Kidney (tissue), 13 donors: ENCODE measurements at regions not wholly inside any gene's neighbourhood (a gene's known extent, or its start where the extent isn't known, plus 50 kb on each side); places are given as distances from the start of the nearest gene placed in this dataset.
"Not testable (repeated sequence)": the region's sequence is repeated elsewhere in the genome, so short reads cannot be mapped to it uniquely, and the experiment has no call there.

Source experiments
- DNase-seq, 5 donors: peaks; one replicate each; pipeline ENCODE4 v3.0.0-alpha.2; 2013 to 2020
- FAIRE-seq: peaks from 2 replicates; lab custom pipeline; 2012; peaks lifted over from hg19 to GRCh38; lab: Jason Lieb, UNC
- H3K27ac ChIP-seq, 2 donors: one replicate each; pipeline ENCODE4 v1.7.0; 2013; ENCODE audit warnings: low read depth in 2 of 2, low read length in 2 of 2, inconsistent platforms in 1 of 2
- H3K27me3 ChIP-seq: one replicate; pipeline ENCODE4 v1.7.1; 2013; ENCODE audit warnings: low read length, inconsistent platforms; ENCODE audit not compliant: control insufficient read depth, insufficient read depth
- H3K36me3 ChIP-seq, 3 donors: one replicate each; pipeline versions ENCODE4 v1.7.0 to v1.7.1; 2013; ENCODE audit warnings: low read length in 3 of 3, control low read depth in 1 of 3, inconsistent platforms in 1 of 3; ENCODE audit not compliant: insufficient read depth in 3 of 3, control insufficient read depth in 2 of 3
- H3K4me1 ChIP-seq, 3 donors: one replicate each; pipeline versions ENCODE4 v1.7.0 to v1.7.1; 2013; ENCODE audit warnings: low read length in 3 of 3, inconsistent platforms in 1 of 3, low read depth in 1 of 3; ENCODE audit not compliant: control insufficient read depth in 2 of 3, insufficient read depth in 2 of 3
- H3K4me3 ChIP-seq, 3 donors: one replicate each; pipeline versions ENCODE4 v1.7.0 to v1.8.1; 2013; ENCODE audit warnings: low read length in 3 of 3, control low read depth in 1 of 3, inconsistent platforms in 1 of 3
- H3K9ac ChIP-seq, 3 donors: one replicate each; pipeline versions ENCODE4 v1.7.0 to v1.7.1; 2013; ENCODE audit warnings: low read length in 3 of 3, control low read depth in 1 of 3, inconsistent platforms in 1 of 3
- H3K9me3 ChIP-seq, 3 donors: one replicate each; pipeline versions ENCODE4 v1.7.0 to v1.7.1; 2013; ENCODE audit warnings: low read length in 3 of 3, control low read depth in 1 of 3, inconsistent platforms in 1 of 3; ENCODE audit not compliant: control insufficient read depth in 2 of 3, insufficient read depth in 1 of 3
- intact Hi-C: fragments of 100-400 bp; cut with DNase I; formaldehyde crosslinking; loops from one replicate; pipeline ENCODE4 v1.11.1; 2022
- TF ChIP-seq, protein P1 (sequence below): IDR thresholded peaks from 3 replicates; pipeline ENCODE4 v1.5.1; 2012; ENCODE audit warnings: mild to moderate bottlenecking, moderate library complexity, borderline replicate concordance; ENCODE audit not compliant: insufficient read depth; ENCODE audit errors: extremely low read depth
- donor health status: control.
- donor health status: control.
- donor health status: control.
- donor health status: control.
- donor health status: control.
- donor health status: DM: yes; HTN: yes; CAD: no.
- donor health status: Normal renal cell carcinoma (clear cell type).

DNA sequence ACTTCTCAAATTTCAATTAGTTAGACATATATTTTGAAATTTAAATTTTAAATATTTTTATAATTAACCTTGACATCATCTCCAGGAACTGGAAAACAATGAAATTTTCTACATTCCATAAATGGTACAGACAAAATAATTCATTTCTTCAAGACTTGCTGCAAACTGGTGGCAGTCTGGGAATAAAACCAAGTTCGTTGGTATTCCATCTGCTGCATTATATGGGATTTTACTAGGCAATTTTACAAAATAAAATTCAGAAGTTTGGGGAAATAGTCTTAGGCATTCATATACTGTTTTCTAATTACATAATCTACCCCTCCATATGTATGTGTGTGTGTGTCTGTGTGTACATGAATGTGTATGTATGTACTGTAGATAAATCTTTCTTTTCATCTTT lies 984.6 kb upstream of the KCND2 start:
- Histone ChIP-seq H3K9me3 (peaks cover 0 to 4% (median 0%) of the 10 kb centered on the region in 3 donors), H3K4me3 (no peak overlapping the region), H3K36me3 (no peaks in the 10 kb centered on the region), H3K27me3 (no peaks in the 10 kb centered on the region), H3K9ac (no peak overlapping the region), H3K4me1 (no peaks in the 10 kb centered on the region), H3K27ac (no peak overlapping the region)
- DNase-seq (no peak), FAIRE-seq (peak; percentile 29)
- TF ChIP-seq, protein P1, sequence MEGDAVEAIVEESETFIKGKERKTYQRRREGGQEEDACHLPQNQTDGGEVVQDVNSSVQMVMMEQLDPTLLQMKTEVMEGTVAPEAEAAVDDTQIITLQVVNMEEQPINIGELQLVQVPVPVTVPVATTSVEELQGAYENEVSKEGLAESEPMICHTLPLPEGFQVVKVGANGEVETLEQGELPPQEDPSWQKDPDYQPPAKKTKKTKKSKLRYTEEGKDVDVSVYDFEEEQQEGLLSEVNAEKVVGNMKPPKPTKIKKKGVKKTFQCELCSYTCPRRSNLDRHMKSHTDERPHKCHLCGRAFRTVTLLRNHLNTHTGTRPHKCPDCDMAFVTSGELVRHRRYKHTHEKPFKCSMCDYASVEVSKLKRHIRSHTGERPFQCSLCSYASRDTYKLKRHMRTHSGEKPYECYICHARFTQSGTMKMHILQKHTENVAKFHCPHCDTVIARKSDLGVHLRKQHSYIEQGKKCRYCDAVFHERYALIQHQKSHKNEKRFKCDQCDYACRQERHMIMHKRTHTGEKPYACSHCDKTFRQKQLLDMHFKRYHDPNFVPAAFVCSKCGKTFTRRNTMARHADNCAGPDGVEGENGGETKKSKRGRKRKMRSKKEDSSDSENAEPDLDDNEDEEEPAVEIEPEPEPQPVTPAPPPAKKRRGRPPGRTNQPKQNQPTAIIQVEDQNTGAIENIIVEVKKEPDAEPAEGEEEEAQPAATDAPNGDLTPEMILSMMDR = no peak
- intact Hi-C loops = no loop called here

DNA sequence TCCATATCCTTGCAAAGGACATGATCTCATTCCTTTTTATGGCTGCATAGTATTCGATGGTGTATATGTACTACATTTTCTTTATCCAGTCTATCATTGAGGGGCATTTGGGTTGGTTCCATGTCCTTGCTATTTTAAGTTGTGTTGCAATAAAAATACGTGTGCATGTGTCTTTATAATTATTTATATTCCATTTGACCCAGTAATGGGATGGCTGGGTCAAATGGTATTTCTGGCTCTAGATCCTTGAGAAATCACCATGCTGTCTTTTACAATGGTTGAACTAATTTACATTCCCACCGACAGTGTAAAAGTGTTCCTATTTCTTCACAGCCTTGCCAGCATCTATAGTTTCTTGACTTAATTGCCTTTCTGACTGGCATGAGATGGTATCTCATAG lies 972.6 kb upstream of the KCND2 start:
- H3K36me3 ChIP-seq, H3K9ac ChIP-seq, FAIRE-seq, H3K4me3 ChIP-seq, H3K27me3 ChIP-seq, H3K4me1 ChIP-seq, intact Hi-C loops, H3K9me3 ChIP-seq, H3K27ac ChIP-seq: not testable (repeated sequence)
- peak in 1 of 5 donors; percentile 10 for DNase-seq

DNA sequence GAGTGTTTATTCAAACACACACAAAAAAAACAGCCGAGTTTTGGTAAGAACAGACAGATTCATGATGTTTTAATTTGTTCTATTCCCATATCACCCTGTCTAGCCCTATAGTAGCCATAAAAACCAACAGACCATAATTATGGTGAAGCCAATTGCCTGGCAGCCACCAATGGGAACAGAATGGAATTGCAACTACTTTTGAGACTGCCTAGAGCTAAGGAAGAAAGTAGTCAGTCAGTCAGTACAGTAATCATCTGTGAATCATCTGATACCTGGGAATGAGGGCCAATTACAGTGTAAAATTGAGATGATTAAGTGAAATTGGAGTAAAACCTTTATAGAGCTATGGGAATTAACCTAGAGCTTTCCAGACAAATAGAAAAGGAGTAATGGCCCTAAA lies 952.7 kb upstream of the KCND2 start:
- intact Hi-C loops = no loop called here
- FAIRE-seq (no peak), DNase-seq (no peak)
- H3K9me3 ChIP-seq = no peaks in the 10 kb centered on the region
- H3K27ac ChIP-seq = no peak overlapping the region
- TF ChIP-seq, protein P1 = no peak
- no peak overlapping the region for H3K9ac ChIP-seq
- no peaks in the 10 kb centered on the region for H3K4me1 ChIP-seq
- H3K36me3 ChIP-seq = no peaks in the 10 kb centered on the region
- H3K27me3 ChIP-seq = no peaks in the 10 kb centered on the region
- H3K4me3 ChIP-seq = no peak overlapping the region

DNA sequence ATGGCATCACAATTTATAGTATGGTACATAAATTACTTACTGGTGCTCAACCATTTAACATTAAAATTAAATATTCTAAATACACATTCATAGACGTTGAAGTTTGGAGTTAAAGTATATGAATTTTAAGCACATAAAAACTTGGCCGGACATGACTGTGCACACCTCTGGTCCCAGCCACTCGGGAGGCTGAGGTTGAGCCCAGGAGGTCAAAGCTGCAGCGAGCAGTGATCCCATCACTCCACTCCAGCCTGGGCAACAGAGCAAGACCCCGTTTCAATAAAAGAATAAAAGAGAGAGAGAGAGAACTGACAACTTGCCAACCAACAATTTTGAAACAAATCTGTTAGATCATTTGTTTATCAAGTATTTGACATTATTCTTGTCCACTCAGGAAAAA lies 943.3 kb upstream of the KCND2 start:
- Histone ChIP-seq H3K4me3 (no peak overlapping the region), H3K4me1 (no peaks in the 10 kb centered on the region), H3K9me3 (no peaks in the 10 kb centered on the region), H3K36me3 (no peaks in the 10 kb centered on the region), H3K27ac (no peak overlapping the region), H3K9ac (no peak overlapping the region), H3K27me3 (no peaks in the 10 kb centered on the region)
- FAIRE-seq (no peak), DNase-seq (no peak)
- intact Hi-C loops = no loop called here
- TF ChIP-seq, protein P1 = no peak
